ENCODE measurements at regions not wholly inside any gene's neighbourhood (a gene's known extent, or its start where the extent isn't known, plus 50 kb on each side); places are given as distances from the start of the nearest gene placed in this dataset.
"Not testable (repeated sequence)": the region's sequence is repeated elsewhere in the genome, so short reads cannot be mapped to it uniquely, and the experiment has no call there.

GRCh38 chr10:3661271-3661670 lies 123.7 kb downstream of the KLF6 start:
- in situ Hi-C loops (cut with MboI; ENCODE audit: low sequenced_read_pairs) = no loop called here

DNA sequence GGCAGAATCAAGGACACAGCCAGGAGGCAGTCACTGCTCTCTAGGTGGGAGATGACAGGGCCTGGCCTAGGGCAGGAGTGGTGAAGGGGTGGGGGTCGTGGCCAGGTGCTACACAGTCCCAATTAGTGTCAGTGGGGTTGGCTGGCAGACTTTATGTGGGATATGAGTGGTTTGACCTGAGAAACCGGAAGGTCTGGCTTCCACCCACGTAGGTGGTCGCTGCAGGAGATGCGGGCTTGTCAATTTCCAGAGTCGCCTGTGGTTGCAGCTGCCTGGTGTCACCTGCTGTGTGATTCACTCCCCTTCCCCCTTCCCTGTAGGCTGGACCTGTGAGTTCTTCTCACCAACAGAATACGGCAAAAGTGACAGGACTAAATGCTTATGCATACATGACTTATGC lies 124.3 kb downstream of the KLF6 start:
- in situ Hi-C loops (cut with MboI; ENCODE audit: low sequenced_read_pairs) = no loop called here

DNA sequence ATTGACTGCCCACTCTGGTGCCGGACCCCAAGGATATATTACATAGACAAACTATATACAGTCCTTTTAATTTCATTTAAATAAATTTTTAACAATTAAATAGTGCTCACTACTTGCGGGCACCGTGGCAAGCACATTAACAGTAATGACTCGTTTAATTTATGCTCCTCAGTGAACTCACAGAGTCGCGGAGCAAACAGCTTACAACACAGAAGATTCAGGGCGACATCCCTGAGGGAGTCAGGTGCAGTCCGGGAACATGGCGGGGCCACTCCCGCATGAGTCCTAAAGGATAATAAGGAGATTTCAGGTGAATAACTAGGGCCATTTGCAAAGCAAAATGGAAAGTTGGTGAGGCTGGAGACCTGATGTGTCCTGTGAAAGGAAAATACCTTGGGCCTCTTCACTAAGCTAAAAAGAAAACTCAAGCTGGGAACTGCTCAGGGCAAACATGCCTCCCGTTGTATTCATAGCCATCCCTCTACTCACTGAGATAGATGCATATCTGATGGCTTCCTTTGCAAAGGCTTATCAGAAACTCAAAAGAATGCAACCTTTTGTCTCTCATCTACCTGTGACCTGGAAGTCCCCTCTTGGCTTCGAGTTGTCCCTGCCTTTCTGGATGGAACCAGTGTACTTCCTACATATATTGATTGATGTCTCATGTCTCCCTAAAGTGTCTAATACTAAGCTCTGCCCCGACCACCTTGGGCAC lies 125.6 kb downstream of the KLF6 start:
- in situ Hi-C loops (cut with MboI; ENCODE audit: low sequenced_read_pairs) = no loop called here

DNA sequence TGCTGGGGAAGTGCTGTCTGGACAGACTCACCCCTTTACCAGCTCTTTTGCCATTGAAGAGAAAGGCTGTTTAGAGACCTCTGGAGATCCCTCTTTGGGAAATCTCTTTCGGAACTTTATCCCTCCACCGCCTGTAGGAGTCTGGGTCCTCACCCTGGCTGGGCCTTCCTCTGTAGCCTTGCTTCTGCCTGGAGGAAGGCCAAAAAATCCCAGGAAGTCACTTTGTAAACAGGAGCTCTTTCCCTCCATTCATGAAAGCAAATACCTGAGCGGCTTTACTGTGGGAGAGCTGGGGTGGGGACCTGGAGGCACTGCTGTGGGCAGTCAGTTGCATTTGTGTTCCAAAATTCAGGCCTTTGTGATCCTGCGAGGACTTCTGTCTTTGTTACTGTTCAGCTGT lies 126.2 kb downstream of the KLF6 start:
- in situ Hi-C loops (cut with MboI; ENCODE audit: low sequenced_read_pairs) = no loop called here

DNA sequence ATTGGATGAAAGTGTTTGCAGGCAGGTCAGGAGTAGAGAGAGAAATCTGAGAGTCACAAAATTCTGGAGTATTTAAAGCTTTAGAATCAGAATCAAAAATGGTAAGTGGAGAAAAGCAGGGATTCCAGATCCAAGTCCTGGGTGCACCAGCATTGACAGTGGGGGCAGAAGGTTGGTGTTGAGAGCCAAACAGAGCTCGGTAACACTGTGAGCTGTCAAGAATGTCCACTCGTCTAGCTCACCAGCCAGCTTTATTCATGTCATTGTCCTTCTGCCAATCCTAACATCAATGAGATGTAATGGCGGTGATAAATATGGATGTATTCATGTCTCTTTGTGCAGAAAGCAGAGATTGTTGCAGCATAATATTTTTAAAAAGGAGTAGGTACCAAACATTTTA lies 128.8 kb downstream of the KLF6 start:
- in situ Hi-C loops (cut with MboI; ENCODE audit: low sequenced_read_pairs) = no loop called here

GRCh38 chr10:3655528-3655927 lies 129.5 kb downstream of the KLF6 start:
- in situ Hi-C loops (cut with MboI; ENCODE audit: low sequenced_read_pairs) = no loop called here

DNA sequence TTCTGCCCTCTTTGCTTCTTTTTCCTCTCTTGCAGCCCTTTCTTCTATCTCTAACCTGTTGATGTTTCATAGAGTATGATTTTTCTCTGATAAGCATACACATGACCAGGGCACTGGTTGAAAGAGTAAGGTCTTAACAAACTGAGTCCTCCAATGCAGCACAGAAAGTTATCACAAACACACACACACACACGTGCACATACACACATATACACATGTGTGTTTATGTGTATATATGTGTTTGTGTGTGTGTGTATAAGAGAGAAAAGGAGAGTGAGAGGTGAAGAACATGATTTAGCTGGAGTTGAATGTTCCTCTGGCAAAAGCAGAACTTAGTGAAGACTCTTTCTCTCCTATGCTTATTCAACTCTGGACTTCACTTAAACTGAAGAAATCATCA lies 130.0 kb downstream of the KLF6 start:
- in situ Hi-C loops (cut with MboI; ENCODE audit: low sequenced_read_pairs) = no loop called here

DNA sequence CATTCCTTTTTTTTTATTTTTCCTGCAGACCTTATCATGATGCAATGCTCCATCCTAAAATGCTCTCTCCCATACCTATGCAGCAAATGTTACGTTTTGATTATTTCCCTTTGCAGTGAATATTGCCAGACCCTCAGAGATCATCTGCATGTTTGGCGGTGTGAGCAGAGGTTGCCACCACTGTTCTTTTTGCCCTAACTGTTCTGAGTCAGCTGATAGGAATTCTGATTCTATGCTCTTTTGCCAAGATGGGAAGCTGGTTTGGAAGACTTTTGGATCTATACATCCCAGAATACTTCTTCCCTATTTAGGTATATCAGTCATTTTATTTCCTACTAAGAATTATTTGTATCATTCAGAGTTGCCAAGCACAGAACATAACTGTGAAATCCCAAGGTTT lies 130.5 kb downstream of the KLF6 start:
- in situ Hi-C loops (cut with MboI; ENCODE audit: low sequenced_read_pairs) = no loop called here

GRCh38 chr10:3653303-3653702 lies 131.7 kb downstream of the KLF6 start:
- in situ Hi-C loops (cut with MboI; ENCODE audit: low sequenced_read_pairs) = not testable (repeated sequence)

- in situ Hi-C loops (cut with MboI; ENCODE audit: low sequenced_read_pairs) = no loop called here
Measured at GRCh38 chr10:3652886-3653285, 132.1 kb downstream of the KLF6 start.

GRCh38 chr10:3651969-3652653 lies 132.9 kb downstream of the KLF6 start:
- in situ Hi-C loops (cut with MboI; ENCODE audit: low sequenced_read_pairs) = no loop called here

- in situ Hi-C loops (cut with MboI; ENCODE audit: low sequenced_read_pairs) = no loop called here
Measured at GRCh38 chr10:3648576-3648975, 136.4 kb downstream of the KLF6 start.

DNA sequence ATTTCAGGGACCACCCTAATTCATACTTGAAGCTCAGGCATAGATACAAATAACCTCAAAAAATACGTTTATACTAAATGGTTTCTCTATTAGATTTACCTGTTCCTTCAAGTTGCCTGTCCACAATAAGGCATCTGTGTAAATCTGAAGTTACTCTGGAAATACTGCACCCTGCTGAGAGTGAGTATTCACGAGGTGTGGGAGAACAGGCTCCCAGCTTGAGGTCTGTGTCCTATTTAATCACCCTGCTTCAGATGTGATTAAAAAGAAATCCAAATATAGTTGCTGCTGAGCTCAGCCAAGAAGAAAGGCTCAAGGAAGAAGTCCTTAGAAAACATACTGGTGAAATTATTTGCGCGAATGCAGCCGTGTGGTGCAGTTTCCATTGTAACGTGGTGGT lies 136.8 kb downstream of the KLF6 start:
- in situ Hi-C loops (cut with MboI; ENCODE audit: low sequenced_read_pairs) = no loop called here

GRCh38 chr10:3647074-3647473 lies 137.9 kb downstream of the KLF6 start:
- in situ Hi-C loops (cut with MboI; ENCODE audit: low sequenced_read_pairs) = no loop called here

DNA sequence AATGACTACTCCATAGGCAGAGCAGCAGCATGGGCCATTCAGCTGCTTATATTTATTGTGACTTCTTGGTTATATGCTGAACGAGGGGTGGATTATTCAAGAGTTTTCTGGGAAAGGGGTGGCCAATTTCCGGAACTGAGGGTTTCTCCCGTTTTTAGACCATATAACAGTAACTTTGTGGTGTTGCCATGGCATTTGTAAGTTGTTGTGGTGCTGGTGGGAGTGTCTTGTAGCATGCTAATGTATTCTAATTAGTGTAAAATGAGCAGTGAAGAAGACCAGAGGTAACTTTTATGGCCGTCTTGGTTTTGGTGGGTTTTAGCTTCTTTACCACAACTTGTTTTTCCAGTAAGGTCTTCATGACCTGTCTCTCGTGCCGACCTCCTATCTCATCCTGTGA lies 139.6 kb downstream of the KLF6 start:
- in situ Hi-C loops (cut with MboI; ENCODE audit: low sequenced_read_pairs) = no loop called here

GRCh38 chr10:3640816-3641215 lies 144.2 kb downstream of the KLF6 start:
- in situ Hi-C loops (cut with MboI; ENCODE audit: low sequenced_read_pairs) = no loop called here

DNA sequence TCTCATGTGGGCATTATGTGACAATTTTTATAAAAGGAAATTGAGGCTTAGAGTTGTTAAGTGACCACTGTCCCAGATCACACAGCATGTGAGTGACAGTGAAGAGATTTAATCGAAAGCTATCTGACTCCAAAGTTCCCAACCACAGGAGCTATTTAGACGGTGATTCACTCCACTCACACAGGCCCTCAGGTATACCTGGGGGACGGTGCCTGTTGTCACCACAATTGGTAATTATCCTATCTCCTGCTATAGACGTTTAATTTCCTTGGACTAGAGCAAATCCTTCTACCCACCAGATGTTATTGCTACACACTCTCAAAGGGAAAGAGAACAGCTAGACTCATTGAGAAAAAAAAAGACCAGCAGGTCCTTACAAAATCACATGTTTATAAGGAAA lies 145.5 kb downstream of the KLF6 start:
- in situ Hi-C loops (cut with MboI; ENCODE audit: low sequenced_read_pairs) = no loop called here

GRCh38 chr10:3636356-3637181 lies 148.4 kb downstream of the KLF6 start:
- in situ Hi-C loops (cut with MboI; ENCODE audit: low sequenced_read_pairs) = no loop called here

DNA sequence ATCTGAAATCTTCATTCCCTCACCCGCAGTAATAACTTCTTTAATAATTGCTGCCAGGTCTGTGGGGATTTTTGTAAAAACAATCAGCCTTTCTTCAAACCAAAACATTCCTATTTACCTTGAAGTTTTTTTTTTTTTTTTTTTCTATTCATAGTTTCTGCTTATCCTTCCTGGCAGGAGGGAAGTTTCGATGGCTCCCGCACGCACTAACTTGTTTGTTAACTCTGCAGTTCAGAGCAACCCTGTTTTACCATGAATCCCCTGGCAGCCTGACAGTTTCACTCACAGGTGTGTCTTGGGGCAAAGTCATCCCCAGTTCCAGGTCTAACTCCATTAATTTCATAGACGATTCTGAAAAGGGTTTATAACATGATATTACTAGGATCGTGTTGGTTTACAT lies 149.3 kb downstream of the KLF6 start:
- in situ Hi-C loops (cut with MboI; ENCODE audit: low sequenced_read_pairs) = no loop called here

GRCh38 chr10:3635211-3635671 lies 149.8 kb downstream of the KLF6 start:
- in situ Hi-C loops (cut with MboI; ENCODE audit: low sequenced_read_pairs) = no loop called here

DNA sequence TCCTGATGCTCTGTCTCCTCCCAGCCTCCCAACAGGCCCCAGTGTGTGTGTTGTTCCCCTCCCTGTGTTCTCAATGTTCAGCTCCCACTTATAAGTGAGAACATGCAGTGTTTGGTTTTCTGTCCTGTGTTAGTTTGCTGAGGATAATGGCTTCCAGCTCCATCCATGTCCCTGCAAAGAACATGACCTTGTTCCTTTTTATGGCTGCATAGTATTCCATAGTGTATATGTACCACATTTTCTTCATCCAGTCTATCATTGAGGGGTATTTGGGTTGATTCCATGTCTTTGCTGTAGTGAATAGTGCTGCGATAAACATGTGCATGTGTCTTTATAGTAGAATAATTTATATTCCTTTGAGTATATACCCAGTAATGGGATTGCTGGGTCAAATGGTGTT lies 150.4 kb downstream of the KLF6 start:
- in situ Hi-C loops (cut with MboI; ENCODE audit: low sequenced_read_pairs) = not testable (repeated sequence)
